NCI-H69 (cell line): ENCODE measurements at regions not wholly inside any gene's neighbourhood (a gene's known extent, or its start where the extent isn't known, plus 50 kb on each side); places are given as distances from the start of the nearest gene placed in this dataset.
"Not testable (repeated sequence)": the region's sequence is repeated elsewhere in the genome, so short reads cannot be mapped to it uniquely, and the experiment has no call there.

Source experiments
- DNase-seq: peaks from one replicate; lab custom pipeline; 2025; lab: John Stamatoyannopoulos, UW

DNA sequence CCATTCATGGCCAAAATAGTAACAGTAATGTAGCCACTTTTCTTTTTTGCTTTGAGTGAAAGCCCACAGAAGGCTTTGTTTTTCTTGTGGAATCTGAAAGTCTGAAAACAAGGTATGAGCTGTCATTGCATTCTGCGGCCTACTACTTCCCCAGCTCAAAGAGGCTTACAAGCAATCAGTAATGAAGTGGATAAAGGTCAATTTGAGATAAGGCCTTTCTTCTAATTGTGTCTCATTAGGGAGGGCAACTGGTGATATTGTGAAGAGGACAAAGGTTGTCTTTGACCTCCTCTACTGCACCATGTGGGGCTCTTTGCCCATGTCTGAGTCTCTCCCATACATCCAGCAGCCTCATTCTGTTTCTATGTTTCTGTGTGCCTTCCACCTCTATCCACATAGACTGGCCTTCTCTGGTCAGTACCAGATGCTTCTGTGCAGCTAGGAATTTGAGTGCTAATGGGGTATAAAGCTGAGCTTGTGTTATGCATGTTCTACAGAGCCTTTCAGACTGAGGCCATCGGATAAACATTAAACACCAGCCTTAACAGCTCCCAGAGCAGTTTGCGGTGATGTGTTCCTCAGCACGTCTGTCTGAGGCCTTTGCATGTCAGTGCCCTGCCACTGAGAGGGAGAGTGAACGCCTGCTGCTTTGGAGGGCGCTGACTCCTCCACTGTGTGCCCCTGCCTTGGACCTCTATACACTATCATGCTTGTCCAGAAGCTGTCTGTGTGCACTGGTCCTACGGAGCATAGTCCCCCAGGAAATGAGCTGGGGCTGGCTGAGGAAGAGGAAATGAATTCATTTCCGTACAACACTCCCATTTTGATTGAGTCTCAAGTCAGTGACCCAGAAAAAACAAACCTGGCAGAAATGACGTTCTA, 80.2 kb downstream of the SH2D1A start:
- peak; percentile 86 for DNase-seq

DNA sequence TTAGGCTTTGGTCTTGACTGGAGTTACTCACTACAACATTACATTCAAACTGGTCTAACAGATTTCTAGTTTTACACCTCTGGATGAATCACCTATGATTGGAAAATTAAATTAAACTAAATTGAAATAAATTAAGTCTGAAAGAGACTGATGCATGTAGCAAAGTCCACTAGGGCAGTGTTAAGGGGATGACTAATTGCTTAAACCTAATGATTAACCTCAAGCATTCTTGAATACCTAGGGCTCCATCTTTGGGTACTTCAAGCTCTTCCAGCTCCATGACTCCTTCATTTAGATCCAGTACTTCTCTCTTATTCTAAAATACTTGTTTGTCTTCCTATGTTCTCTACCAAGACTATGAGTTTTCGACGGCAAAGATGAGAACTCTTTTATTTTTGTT, 86.8 kb downstream of the SH2D1A start:
- DNase-seq, result no peak

DNA sequence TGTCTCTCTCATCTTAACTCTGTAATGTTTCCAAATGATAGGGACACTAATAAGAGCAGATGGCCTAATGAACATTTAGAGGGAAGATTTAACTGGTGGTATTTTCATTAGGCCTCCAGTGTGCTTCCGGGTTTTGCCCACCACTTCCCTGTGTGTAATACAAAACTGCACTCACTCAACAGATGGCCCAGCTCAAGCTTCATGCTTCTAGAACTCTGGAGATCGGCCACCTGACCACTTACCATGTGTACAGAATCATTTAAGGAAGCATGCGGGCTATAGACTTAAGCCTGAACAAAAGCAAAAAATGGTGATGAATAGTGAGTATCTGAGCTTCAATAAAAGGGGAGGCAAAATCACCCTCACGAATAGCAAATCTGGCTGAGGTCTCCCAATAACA, 89.3 kb downstream of the SH2D1A start:
- peak; percentile 82 for DNase-seq

DNA sequence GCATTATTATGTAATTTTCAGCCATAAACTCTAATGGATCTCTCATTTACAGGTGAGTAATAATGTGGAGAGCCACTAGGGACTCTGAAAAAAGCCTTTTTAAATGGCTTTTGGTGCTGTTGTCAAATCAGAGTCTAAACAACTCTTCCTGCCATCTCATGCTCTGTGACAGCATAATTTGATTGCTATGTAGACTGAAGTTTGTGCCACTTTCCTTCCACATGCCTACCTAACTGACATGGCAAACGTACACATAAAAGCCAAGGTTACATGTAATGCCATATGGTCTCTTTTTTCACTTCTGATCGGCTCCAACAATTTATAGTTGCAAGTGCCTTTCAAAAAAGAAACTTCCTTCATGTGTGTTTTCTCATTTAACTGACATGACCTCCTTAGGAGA, 94.3 kb downstream of the SH2D1A start:
- DNase-seq, result peak; percentile 74

DNA sequence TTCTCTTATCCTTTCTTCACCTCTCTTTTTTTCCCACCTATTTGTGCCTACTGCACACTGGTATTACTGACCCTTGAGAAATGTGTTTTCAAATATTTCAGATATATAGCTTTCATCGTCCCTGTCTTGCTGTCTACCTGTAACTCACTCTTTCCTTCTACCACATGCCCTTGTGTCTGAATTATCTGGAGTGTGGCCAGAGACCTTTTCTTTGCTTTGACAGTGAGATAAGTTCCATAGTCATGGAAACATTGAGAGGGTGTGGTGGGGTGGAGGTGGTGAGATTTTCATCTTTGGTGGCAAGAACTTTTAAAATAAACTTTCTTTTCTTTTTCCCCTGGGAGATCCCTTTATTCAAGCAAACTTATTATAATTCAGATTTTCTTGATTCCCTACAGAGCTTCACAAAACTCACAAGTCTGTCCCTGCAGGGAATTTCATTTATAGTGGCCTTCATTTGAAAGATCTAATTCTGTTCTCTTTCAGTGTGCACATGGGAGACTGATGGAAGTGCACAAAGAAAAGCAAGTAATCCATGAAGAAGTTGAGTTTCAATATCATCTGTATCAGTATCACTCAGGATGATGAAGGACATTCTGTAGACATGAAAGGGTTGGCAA, 95.7 kb downstream of the SH2D1A start:
- peak; percentile 61 for DNase-seq

DNA sequence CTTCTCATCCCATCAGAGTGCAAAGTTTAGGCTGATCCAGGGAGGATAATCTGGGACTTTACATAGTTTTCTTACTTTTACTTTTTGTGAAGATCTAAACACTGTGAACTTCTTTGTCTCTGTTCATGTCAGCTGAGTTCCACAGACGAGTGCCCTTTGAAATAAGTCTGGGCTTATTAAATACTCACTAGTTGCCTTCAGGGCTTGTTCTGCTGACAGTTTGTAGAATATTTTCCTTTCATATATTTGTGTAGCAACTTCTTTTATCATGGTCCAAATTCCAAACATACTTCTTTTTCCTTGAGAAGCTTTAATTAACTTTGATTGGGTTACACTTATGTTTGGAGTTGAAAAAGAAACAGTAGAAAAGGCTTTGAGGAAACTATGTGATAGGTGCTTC, 109.6 kb downstream of the SH2D1A start:
- DNase-seq, result no peak

DNA sequence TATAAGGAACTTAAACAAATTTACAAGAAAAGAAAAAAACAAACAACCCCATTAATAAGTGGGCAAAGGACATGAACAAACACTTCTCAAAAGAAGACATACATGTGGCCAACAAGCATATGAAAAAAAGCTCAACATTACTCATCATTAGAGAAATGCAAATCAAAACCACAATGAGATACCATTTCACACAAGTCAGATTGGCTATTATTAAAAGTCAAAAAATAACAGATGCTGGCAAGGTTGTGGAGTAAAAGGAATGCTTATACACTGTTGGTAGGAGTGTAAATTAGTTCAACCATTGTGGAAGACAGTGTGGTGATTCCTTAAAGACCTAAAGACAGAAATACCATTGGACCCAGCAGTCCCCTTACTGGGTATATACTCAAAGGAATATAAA, 113.5 kb downstream of the SH2D1A start:
- DNase-seq, result not testable (repeated sequence)

DNA sequence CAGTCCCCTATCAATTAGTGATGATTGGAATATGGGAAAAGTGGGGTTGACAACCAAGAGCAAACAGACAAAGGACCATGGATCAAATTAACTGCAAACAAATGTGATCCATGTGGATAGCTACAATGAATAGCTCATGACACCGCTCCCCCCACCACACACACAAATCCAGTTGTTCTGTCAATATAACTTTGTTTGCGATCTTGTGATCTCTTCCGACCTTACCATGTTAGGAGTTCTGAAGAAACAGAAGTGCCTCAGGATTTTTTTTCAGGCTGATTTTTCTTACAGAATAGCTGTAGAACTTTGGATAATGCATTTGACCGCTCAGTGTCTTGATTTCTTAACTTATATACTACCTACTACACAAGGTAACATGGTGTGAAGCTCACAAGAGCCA, 116.6 kb downstream of the SH2D1A start:
- DNase-seq, result peak; percentile 86

DNA sequence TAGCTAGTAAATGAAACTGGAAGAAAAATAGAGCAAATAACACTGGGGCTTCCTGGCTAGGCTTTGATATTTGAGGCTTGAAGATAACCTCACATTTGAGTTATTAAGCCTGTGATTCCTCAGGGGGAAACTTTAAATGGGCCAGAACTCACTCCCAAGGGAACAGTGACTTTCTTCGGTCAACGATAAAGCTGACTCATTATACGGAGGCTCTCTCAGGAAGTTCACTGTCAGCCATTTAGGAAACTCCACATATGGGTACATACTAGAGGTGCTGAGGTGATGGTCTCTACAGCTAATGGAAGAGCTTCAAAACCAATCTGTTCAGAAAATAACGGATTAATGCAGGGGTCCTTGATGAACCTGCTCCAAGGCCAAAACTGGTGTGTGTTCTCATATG, 120.8 kb downstream of the SH2D1A start:
- DNase-seq, result no peak

DNA sequence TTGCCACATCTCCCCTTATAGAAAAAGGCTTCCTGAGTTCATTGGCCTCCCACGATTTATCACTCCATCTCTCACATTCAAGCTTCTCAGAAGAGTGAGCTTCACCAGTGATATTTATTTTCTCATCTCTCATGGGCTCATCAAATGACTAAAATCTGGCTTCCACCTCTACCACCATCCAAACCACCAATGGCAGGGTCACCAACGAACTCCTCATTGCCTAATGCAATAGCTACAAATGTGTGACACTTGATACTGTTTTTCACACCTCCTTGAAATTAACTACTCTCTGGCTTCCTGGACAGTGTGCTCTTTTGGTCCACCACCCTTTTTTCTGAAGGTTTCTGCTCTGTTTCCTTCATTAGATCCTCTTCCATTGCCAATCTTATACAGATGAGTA, 129.0 kb downstream of the SH2D1A start:
- DNase-seq, result no peak

DNA sequence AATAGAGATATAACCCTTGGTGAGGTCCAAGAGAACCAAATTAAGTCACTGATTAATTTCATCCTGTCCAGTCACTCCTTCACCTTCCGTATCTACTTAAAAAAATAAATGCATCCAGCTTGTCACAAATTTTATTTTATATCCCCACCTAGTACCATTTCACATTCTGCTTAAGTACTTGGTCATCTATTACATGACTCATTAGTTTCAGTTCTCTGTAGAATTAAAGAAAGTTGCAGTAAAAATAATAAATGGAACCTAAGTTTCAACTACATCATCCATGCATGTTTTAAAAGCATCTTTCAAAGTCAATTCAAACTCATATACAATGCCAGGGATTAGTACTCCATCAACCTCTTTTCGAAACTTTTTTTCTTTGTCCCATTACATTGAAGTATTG, 130.2 kb downstream of the SH2D1A start:
- DNase-seq, result no peak

DNA sequence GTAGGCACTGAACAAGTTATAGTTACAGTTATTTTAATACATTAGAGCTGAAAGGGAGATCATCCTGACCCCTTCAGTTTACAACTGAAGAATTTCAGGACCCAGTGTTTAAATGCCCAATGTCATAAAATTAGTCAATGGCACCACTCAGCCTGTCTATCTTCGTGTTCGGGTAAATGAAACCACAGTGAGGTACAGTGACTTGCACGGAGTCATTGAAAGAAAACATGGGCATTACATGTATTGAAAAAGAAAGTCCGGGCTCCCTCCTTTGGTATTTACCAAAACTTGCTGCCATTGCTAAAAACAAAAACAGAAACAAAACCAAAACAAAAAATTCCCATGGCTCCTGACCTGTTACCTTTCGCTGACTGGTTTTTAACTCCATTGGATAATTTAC, 131.7 kb downstream of the SH2D1A start:
- DNase-seq, result no peak

DNA sequence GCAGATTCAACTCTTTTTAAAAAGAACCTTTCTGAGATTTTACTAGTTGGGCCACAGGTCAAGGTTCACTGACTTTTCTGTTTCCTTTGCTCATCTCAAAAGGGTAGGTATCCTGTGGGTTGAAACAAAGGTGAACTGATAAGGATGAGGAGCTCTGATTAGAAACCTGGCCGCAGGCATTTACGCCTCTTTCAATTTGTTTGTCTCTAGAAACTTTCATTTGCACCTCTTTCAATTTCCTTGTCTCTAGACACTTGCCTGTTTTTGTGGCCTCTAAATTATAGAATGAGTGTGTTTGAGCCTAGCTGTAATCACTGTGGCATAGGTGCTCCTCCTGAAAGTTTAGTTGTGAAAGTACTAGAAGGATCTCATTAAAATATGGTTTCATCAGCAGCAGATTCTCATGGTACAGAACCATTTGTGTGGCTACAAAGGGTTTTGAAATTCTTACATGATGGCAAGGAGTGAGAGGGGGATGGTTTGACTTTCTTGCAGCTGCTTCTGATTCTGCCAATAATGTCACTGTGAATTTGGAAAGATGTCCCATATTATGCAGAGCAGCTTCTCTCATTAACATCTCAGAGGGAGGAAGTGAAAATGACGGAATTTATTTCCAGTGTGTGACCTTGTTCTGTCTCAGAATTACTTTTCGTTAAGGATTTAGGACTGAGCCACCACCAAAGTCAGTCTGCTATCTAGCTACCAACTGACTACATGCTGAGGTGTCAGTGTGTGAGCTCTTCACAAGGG, 142.2 kb downstream of the SH2D1A start:
- DNase-seq, result no peak

DNA sequence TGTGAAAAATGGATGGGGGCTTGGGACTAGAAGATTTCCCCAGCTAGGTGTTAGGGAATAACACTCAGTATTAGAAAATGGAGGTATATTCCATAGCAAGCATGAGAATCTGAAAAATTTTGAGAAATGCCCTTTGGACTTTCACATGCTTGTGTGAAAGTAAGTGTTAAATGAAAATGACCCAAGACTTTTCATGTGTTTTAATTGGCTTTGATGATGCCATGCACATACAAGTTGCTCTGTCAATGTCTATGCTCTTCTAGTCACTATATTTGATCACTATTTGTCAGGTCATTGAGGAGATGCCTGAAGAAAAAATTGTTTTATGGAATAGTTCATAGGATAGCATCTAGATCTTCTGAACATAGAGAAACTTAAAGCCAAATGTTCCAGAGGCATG, 147.6 kb downstream of the SH2D1A start:
- no peak for DNase-seq

DNA sequence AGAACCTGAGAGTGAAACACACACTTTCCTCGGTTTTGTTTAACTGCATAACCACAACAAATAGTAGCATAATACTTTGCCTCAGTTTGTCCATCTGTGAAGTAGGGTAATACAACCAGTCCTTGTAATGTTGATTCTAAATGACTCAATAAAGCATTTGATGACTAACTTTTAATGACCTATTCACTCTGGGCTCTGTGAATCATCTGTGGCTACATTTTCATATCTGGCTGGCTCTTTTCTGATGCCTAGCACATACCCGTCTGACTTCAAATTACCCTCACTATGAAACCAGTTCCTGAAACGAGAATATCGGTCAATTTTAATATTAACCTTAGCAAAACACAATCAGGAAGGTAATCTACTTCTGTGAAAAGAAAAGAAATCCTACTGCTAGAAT, 151.0 kb downstream of the SH2D1A start:
- DNase-seq, result no peak

DNA sequence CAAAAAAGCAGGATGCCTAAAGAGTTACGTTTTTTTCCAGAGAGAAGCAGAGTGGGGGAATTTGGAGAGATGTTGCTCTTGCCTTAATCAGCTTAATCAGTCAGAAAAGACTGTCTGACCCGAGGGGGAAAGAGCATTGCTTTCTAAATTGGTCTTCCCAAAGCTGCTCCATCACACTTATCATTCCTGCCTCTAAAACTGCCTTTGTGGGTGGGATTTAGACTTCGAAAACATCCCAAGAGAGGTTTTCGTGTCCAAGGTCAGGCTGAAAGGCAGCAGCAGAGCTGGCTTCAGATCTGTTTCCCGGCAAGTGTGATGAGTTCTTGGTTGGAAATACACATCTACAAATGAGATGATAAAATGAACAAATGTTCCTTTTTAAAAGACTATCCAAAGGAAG, 155.2 kb downstream of the SH2D1A start:
- DNase-seq, result peak; percentile 79

DNA sequence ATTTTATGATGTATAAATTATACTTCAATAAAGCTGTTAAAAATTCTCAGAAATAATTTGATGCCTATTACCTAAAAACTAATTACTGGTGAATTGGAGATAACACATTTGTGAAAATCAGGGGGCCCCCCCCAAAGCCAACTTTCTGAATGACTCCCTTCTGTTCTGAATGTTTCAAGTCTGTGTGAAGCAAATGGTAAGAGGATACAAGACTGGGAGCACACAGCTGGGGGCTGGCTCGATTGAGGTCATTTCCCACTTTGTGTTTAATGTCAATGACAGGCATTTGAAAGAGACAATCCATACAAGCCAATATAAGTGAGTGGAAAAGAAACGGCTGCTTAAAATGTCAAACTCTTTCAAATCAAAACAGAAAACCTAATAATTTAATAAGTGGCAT, 155.8 kb downstream of the SH2D1A start:
- DNase-seq, result peak; percentile 61

DNA sequence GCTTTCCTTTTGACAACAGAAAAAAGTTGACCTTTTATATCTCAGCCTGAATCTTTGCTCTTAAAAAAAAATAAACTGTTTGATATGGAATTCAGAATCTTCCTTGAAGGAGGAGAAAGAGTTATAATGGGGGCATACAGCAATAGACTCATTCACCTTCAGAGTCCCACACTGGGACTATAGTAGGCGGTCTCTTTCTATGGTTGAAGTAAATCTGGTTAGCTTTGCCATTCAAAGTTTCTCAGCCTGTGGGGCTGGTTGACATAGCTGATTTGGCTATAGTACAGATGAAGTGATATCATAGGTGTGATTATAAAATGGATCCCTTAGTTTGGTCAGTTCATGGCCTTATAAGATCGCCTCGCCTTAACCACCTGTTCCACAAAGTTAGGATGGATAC, 156.2 kb downstream of the SH2D1A start:
- DNase-seq, result no peak

DNA sequence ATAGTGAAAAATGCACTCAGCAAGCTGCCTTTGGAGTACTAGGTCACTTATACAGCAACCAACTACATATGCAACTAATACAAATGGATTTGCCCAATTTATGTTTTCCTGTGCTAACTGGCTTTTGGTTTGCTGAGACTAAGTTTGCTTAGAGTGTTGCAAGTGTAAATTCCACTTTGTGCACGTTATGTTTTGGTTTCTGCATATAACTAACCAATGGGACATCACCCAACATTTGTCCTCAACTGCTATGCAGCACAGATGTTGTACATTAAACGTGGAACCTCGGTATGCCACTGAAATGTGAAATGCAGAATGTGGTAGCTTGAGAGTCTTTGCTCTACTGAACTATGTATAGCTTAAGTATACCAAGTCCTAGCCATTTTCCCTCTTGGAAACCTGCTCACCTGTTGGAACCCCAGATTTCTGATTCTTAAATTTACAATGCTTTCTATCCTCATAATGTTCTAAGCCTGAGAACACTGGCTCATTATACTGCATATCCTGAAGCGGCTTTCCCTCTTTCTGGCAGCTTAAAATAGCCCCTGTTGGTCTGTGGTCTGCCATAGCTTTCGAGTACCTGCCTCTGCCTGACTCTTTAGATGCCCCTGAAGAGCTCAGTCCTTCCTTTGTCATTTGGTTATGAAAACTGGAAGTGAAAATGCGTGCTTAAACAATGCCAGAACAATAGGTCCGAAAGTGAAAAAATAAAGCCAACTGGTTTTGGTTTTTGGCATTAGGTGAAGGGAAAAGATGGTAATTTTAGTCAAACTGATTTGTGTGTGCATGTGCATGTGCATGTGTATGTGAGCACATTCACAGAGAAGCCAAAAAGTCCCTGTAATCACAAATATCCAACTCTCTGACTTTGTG, 158.0 kb downstream of the SH2D1A start:
- DNase-seq, result no peak

DNA sequence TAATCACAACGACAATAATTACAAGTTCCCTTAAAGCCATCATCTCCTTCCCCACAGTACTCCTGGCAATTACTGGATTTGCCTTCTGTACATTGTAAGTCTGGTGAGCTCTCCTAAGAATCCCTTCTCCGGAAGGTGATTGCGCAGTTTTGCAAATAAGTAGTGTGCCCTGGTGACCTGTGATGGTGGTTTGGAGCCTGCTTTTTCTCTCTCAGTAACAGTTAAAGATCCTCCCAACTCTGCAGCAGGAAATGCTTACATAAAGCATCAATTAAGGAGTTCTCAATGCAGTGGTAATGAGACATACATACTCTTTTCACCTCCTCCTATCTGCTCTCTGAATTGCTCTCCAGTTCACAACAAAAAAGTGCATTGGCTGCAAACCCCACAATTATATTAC, 159.7 kb downstream of the SH2D1A start:
- peak; percentile 81 for DNase-seq

DNA sequence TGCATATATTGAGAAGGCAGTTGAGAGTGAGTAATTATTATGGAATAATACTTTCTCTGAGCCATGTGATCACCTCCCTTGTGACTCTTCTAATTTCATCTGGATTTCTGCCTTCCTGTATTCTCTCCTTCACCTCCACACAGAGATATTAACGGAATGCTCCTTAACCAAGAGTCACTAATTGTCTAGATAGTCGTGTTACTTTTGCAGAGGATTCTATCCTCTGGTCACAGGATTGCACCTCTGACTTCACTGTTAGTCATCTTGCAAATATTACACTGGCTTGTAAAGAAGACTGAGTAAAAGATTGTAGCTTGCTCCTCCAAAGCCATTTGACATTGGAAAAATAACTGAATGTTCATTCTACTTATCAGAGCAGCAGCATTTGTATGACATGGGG, 160.9 kb downstream of the SH2D1A start:
- no peak for DNase-seq

DNA sequence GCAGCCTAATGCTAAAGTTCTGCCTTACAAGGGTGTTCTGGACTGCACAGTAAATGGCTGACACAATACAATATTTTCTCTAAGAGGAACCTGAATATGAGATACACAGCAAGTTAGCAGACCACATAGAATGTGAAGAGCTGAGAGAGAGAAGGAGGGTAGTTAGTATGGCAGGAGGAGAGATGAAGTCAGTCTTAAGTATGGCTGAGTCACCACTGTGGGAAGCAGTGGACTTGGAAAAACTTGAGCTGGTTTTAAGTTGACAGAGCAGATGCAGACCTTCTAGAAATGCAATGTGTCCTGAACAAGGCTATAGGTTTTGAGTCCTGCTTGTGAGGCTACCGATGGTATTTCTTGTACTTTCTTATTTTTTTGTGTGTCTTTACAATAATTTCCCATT, 172.5 kb downstream of the SH2D1A start:
- DNase-seq, result no peak
